GM21576 (cell line): ENCODE measurements at regions not wholly inside any gene's neighbourhood (a gene's known extent, or its start where the extent isn't known, plus 50 kb on each side); places are given as distances from the start of the nearest gene placed in this dataset.
"Not testable (repeated sequence)": the region's sequence is repeated elsewhere in the genome, so short reads cannot be mapped to it uniquely, and the experiment has no call there.

Source experiments
- ATAC-seq: cut with Tn5 transposase; IDR thresholded peaks from one replicate; pipeline ENCODE4 v1.9.1; 2021; ENCODE audit warnings: mild to moderate bottlenecking, moderate library complexity; ENCODE audit not compliant: unreplicated experiment

DNA sequence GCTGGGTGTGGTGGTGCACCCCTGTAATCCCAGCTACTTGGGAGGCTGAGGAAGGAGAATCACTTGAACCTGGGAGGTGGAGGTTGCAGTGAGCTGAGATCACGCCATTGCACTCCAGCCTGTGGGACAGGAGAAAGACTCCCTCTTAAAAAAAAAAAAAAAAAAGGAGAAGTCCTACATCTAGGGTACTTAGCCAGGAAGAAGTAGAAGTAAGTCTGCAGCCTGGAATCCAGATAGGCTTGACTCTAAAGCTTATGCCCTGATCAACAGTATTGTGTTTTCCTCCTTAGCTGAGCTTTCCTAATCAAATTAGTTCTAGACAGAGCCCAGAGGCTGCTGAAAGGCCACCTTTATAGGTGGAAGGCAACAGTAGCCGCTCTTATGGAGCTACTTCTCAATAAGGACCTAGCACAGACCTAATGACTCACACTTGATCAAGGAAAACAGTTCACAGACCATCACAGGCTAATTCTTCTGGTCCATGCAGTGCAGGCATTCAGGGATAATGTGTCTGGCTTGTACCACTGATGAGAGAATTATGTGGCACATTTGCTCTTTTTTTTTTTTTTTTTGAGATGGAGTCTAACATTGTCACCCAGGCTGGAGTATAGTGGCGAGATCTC, 105.5 kb upstream of the KLF4 start:
- no peak for ATAC-seq

DNA sequence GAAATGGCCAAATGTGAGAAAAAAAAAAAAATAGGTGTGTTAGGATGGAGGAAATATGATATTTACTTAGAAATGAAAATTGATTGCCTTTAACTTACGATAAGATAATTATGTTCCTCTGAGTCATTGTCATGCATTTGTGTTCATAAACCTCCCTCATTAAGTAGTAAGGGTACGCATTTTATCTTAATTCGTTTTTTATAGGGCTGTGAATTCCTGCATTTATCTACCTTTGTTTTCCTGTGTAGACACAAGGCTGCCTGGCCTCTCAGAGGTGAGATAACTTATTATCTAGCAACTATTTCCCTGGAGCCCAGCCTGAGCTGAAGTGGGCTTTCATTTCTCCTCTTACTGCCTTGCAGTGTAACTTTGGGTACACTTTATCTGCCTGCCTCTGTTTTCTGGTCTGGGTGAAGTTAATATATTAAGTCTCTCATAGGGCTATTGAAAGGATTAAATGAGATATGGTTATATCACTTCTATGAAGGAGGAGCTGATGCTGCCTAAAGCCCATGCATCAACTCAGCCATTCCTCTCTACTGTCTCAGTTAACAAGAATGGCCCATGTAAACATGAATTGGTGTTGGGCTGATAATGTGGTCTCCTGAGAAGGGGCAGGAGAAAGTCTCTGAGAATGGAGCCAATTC, 103.8 kb upstream of the KLF4 start:
- ATAC-seq: no peak

DNA sequence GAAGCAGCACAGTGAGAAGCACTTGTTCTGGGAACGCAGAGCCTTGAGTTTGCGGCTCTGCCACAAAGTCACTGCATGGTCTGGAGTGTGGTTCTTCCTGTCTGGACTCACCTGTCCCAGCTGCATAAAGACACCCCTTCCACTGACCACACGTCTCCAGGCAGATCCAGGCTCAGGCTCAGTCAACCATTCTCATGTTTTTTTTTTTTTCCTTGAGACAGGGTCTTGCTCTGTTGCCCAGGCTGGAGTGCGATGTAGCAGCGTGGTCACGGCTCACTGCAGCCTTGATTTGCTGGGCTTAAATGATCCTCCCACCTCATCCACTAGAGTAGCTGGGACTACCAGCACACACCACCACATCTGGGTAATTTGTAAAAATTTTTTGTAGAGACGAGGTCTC, 102.9 kb upstream of the KLF4 start:
- ATAC-seq: no peak

DNA sequence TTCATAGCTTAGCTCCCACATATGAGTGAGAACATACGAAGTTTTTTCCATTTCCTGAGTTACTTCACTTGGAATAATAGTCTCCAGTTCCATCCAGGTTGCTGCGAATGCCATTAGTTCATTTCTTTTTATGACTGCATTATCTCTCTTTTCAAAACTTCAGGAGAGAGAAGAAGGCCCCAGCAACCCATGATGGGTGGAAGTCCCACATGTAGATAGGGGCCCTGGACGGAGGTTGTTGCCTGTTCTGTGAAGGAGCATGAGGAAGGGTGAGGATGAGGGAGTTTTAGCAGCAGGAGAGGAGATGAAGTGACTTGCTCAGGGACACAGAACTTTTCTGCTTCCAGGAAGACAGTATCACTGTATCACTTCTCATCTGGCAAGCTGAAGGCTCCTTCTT, 102.2 kb upstream of the KLF4 start:
- ATAC-seq: no peak

DNA sequence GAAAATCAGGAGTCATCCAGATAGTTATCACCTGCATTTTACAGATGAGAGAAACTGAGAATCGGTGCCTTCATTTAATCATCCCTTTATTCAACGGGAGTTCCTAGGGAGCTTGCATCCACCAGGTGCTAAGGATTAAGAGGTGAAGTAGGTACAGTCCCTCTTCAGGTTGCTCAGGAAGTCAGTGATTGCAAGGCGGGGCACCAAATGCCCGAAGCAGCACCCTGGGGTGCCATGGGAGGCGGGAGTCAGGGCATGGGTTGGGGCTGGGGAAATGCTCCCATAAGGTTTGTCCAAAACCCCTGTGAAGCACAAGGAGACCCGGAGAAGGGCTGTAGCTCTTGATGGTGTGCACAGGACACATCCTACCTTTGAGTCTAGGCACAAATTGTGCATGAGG, 98.8 kb upstream of the KLF4 start:
- ATAC-seq: no peak

DNA sequence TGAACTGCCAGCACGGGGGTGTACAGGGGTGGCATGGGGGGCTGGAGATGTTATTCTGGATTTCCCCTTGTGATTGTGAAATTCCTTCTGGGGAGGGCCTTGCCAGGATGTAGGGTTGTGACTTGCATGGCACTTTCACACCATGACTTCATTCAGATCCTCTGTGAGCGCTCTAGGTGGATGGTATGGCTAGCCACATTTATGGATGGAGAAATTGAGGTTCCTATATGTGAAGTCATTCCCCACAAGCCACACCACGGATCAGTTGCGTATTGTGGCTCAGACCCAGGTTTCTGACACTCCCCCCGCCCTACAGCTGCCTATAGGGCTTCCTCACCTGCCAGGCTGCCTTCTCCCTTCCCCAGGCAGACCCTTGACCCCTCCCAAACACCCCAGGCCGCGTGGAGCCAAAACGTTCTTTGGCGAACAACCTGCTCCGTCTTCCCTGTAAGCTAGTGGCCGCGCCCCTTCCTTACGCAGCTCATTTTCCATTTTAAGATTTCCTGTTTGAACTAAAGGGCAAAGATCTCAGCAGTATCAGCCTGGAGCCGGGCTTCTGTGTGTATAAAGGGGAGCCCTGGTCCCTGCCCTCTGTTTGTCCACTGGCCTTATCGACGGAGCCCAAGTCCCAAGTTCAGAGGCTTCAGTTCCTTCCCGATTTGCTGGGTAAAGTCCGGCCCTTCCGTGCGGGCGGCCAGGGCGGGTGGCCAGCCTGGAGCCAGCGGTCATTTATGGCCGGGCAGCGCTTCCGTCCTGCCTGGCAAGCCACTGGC, 97.8 kb upstream of the KLF4 start:
- ATAC-seq: no peak

DNA sequence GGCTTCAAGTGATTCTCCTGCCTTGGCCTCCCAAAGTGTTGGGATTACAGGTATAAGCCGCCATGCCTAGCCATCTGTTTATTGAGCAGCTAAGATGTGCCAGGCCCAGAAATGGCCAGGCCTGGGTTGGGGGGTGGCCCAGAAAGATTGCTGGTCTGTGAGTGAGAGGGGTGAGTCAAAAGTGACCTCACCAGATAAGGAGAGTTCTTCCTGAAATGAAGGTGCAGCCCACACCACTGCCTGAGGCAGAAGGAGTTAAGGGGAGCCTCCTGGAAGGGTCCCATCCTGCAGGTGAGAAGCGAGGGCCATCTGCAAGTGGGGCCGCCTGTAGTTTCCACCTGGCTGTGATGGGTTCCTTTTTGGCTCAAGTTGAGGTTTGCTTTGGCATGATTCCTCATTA, 96.9 kb upstream of the KLF4 start:
- no peak for ATAC-seq

DNA sequence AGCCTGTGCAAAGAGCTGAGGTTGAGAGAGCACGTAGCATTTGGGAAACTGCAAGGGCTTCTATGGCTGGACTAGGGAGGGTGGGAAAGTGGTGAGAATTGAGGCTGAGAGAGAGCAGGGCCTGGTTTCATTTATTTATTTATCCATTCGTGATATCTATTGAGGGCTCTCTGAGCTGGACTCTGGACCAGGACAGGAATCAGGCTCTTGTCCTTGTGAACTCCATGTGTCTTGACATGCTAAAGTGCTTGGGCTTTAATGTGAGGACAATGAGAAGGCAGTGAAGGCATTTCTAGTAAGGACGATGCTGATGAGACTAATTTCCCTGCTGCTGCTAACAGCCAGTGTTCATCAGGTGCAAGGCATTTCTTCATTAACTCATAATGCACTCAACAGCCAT, 95.9 kb upstream of the KLF4 start:
- ATAC-seq: no peak

DNA sequence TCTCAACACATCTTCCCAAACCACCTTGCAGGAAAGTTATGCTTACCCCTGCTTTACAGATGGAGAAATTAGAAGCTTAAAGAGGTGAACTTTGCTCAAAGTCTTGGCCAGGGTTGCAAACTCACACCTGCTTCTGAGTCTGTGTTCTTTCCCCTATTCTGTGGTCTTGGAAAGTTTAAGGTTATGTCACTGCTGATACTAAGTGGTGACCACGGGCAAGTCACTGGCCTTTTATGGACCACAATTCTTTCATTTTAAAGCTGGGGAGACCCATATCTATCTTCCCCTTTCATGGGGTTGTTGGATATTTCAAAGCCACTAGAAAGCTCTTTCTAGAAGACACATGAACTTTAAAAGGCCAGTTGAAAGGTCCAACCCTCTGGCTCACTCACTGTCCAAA, 95.4 kb upstream of the KLF4 start:
- ATAC-seq: no peak

DNA sequence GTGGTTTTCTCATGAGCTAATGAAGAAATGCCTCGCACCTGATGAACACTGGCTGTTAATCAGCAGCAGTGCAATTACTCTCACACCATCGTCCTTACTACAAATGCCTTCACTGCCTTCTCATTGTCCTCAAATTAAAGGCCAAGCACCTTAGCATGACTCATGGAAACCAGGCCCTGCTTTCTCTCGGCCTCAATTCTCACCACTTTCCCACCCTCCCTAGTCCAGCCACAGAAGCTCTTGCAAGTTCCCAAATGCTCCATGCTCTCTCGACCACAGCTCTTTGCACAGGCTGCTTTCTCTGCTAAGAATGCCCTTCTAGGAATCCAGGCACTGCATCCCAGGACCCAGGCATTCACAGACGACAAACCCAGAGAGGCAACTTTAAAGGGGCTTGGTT, 94.6 kb upstream of the KLF4 start:
- ATAC-seq: no peak

DNA sequence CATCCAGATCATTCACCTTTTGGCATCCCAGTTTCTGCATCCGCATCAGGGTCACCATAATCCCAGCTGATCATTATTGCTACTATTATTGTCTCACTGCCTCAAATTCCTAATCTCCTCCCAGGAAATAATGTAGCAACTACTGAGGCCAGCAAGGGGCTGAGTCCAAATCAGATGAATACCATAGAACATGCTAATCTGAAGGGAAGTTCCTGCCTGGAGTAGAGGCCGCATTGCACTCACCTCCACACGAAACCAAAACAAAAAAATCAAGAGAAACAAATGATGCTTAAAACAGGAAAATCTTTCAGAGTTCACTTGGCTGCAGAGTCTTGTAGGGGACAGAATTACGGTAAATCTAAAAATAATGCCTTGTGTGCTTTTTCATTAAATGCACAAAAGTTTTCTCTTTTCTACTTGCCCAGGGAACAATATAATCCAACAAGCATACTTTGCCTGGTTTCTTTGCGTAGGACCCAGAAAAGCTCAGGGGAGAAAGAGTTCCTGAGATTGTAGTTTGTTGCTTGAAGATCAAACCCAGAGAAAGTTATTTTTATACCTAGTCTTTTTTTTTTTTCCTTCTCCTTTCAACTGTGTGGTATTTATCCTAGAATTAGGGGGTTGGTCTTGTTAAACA, 87.7 kb upstream of the KLF4 start:
- no peak for ATAC-seq

DNA sequence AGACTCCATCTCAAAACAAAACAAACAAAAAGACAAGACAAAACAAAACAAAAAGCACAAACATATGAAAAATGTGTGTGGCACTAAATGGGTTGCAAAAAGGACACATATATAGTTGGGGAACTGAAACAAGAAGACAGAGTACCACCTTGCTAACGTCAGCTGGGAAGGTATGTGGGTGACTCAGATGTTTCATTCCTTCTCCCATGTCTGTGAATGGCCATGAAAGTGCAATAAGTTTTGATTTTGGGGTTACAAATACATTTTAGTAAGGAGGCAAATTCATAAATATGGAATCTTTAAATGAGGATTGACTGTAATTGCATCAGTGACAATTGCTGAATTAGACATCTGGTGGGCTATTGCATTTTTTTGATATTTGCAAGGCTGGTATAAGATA, 81.6 kb upstream of the KLF4 start:
- ATAC-seq: no peak

DNA sequence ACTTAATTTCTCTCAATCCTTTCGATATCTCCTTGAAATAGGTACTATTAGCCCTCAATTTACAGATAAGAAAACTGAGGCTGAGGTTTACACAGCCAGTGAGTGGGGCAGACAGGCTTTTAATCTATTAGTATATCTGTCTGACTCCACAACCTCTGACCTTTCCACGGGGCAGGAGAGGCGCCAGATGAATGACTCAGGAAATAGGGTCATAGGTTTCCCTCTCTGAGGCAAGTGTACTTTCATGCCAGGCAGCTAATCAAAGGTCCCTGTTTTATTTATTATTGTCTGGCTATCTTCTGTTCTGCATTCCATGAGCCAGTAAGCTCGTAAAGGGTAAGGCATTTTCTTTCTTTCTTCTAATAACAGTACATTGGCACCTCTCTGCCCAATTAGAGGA, 79.6 kb upstream of the KLF4 start:
- ATAC-seq: no peak

DNA sequence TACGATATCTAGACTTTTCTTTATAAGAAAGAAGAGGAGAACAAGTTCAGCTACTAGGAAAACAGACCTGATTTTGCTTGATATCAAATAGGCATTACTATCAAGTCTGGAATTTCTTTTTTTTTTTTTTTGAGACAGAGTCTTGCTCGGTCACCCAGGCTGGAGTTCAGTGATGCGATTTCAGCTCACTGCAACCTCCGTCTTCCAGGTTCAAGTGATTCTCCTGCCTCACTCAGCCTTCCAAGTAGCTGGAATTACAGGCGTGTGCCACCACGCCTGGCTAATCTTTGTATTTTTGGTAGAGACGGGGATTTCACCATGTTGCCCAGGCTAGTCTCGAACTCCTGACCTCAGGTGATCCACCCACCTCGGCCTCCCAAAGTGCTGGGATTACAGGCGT, 78.8 kb upstream of the KLF4 start:
- not testable (repeated sequence) for ATAC-seq

DNA sequence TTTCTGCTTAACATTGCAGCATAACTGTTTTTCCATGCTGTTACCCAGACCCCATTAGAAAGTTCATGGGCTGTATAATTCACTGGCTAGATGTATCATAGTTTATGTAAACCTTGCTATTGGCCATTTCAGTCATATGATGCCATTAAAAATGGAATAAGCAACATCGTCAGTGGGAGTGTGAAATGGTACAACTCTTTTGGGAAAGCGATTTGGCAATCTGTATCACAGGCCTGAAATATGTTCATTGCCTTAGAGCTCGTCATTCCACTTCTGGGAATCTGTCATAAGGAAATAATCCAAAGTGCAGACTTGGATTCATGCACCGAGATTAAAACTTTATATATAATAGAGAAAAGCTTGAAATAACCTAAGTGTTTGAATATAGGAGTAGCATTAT, 77.9 kb upstream of the KLF4 start:
- no peak for ATAC-seq

DNA sequence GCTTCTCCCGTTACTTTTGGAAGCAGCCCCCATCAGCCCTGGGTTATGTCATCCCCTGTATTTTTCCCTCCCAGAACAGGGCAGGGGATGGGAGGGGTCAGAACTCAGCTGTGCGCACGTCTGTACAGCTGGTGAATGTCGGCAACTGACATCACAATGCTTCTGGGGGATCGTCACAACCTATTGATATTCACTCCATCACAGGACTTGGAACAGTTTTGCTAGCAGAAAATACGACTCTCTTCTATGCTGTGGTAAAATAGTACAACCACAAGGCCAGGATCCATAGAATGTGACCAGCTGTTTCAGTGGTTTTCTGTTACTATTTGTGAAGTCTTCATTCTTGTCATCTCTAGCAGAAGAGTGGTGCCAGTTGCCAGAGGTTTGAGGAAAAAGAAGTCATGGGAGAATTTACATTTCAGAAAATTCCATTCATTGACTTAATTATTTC, 77.1 kb upstream of the KLF4 start:
- no peak for ATAC-seq

DNA sequence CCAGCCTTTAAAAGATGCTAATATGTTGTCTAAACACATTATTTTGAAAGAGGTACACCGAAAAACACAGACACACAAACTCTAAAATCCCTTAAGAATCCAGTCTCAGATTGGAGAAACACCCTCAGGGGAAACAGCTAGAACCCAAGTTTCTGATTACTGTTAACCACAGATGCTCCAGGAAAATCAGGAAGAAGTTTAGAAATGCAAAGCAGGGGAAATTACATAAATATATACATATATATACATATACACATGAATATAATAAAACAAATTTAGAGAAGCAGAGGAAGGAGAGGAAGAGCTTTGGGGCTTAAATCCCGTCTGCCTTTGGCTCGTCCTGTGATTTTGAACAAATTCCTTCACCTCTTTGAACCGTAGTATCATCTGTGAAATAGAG, 73.2 kb upstream of the KLF4 start:
- ATAC-seq: no peak

DNA sequence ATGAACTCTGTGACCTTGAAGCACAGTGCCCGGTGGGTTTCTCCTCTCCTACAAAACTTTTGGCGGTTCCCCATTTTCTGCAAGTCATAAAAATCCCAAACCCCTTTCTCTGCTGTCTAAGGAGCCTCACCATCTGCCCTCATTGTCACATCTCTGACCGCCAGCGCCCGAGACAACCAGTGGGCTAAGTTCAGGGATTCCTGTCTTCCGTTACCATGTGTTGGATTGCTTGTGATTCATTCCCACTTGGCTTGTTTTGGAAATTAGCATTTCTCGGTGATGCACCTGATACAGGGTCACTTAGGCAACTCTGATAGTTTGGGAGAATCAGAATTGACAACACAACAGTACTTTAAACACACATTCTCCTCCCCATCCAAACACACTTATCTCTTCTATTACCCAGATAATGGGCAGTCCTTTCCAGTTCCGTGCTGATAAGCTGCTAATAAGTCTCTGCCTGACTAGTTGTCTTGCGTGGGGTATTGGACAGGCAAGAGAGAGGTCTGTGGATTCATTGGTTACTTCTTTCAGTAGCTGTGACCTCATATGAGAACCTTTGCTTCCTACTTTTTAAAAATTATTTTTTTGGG, 70.0 kb upstream of the KLF4 start:
- no peak for ATAC-seq

DNA sequence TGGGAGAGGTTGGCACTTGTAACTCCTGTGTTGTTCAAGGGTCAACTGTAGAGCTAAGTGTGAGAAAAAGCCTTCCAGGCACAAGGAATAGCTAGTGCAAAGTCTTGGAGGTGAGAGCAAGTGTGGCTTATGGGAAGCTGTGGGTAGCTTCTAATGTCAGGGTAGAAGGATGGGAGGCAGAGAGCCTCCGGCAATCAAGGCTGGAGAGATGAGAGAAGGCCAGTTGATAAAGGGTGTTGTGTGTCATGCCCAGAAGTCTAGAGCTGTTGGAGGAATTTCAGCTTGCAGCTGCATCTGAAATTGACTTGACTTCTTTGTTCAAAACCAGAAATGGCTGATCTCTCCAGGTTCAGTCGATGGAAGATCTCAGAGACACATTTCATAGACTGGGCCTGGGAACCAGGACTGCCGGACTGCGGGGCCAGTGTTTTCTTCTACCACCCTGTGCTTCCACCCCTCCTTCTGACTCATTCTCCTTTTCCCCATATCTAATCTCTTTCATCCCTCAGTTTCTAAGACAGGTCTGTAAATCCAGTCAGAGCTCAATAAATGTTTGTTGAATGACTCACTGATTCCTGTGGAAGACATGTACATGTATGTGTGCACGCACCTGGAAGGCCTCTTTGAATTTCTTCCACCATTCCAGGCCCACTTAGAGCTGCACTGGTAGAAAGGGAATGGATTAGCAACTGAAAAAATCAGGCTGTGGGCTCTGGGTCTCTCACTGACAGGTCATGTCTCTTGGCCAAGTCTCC, 67.8 kb upstream of the KLF4 start:
- ATAC-seq: no peak

DNA sequence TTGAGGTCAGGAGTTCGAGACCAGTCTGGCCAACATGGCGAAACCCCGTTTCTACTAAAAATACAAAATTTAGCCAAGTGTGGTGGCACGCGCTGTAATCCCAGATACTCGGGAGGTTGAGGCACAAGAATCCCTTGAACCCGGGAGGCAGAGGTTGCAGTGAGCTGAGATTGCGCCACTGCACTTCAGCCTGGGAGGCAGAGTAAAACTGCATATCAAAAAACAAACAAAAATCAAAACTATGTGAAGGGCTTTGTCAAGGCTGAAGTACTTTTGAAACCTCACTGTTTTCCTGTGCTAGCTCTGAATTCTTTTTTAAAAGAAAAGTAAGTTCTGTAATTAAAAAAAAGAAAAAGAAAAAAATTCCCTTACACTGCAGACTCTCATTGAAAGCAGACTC, 65.1 kb upstream of the KLF4 start:
- ATAC-seq: no peak
